ENCODE measurements at regions not wholly inside any gene's neighbourhood (a gene's known extent, or its start where the extent isn't known, plus 50 kb on each side); places are given as distances from the start of the nearest gene placed in this dataset.

GRCh38 chr2:180349809-180350208 lies 342.7 kb upstream of the CWC22 start:
- no peak for DNase-seq

- no peak for DNase-seq
These were observed 336.6 kb upstream of the CWC22 start for GRCh38 chr2:180343528-180344345.

- no peak for DNase-seq
These were observed 330.0 kb upstream of the CWC22 start for GRCh38 chr2:180337136-180337535.

GRCh38 chr2:180336550-180336949 lies 329.5 kb upstream of the CWC22 start:
- no peak for DNase-seq

GRCh38 chr2:180334514-180334913 lies 327.4 kb upstream of the CWC22 start:
- DNase-seq = no peak

- no peak for DNase-seq
These were observed 321.8 kb upstream of the CWC22 start for GRCh38 chr2:180328795-180329422.

- DNase-seq = no peak
These were observed 320.1 kb upstream of the CWC22 start for GRCh38 chr2:180327185-180327584.

GRCh38 chr2:180325416-180326120 lies 318.5 kb upstream of the CWC22 start:
- no peak for DNase-seq

GRCh38 chr2:180324182-180324581 lies 317.1 kb upstream of the CWC22 start:
- no peak for DNase-seq

- no peak for DNase-seq
These were observed 315.7 kb upstream of the CWC22 start for GRCh38 chr2:180322781-180323180.

GRCh38 chr2:180319586-180320405 lies 312.7 kb upstream of the CWC22 start:
- no peak for DNase-seq

GRCh38 chr2:180314086-180314485 lies 307.0 kb upstream of the CWC22 start:
- no peak for DNase-seq

- DNase-seq = no peak
These were observed 305.4 kb upstream of the CWC22 start for GRCh38 chr2:180312542-180312941.

- no peak for DNase-seq
These were observed 300.0 kb upstream of the CWC22 start for GRCh38 chr2:180307096-180307495.

GRCh38 chr2:180306346-180306745 lies 299.2 kb upstream of the CWC22 start:
- no peak for DNase-seq

GRCh38 chr2:180291552-180292421 lies 284.7 kb upstream of the CWC22 start:
- DNase-seq = no peak

GRCh38 chr2:180291060-180291459 lies 284.0 kb upstream of the CWC22 start:
- DNase-seq = no peak

GRCh38 chr2:180289627-180290026 lies 282.5 kb upstream of the CWC22 start:
- DNase-seq = no peak

GRCh38 chr2:180279581-180279980 lies 272.5 kb upstream of the CWC22 start:
- no peak for DNase-seq

- DNase-seq = no peak
These were observed 269.6 kb upstream of the CWC22 start for GRCh38 chr2:180276733-180277132.

GRCh38 chr2:180268006-180268405 lies 260.9 kb upstream of the CWC22 start:
- DNase-seq = no peak

GRCh38 chr2:180261976-180262375 lies 254.9 kb upstream of the CWC22 start:
- no peak for DNase-seq

Measured in NCI-H1930 (cell line).